Activated effector memory CD4-positive, alpha-beta T cell treated with Interleukin-2 at 50 U/mL for 16 hours (primary cell): ENCODE measurements at regions not wholly inside any gene's neighbourhood (a gene's known extent, or its start where the extent isn't known, plus 50 kb on each side); places are given as distances from the start of the nearest gene placed in this dataset.

ENCODE experiments used
- DNase-seq: peaks from one replicate; pipeline ENCODE4 v3.0.0-alpha.2; 2020

- no peak for DNase-seq
These were observed 255.8 kb downstream of the ANAPC1 start for GRCh38 chr2:111628221-111628620.

GRCh38 chr2:111629983-111630382 lies 254.0 kb downstream of the ANAPC1 start:
- no peak for DNase-seq

GRCh38 chr2:111632661-111633060 lies 251.3 kb downstream of the ANAPC1 start:
- no peak for DNase-seq

GRCh38 chr2:111633189-111633588 lies 250.8 kb downstream of the ANAPC1 start:
- no peak for DNase-seq

GRCh38 chr2:111633643-111634042 lies 250.3 kb downstream of the ANAPC1 start:
- DNase-seq, result no peak

GRCh38 chr2:111634050-111634794 lies 249.8 kb downstream of the ANAPC1 start:
- no peak for DNase-seq

GRCh38 chr2:111634995-111635538 lies 248.9 kb downstream of the ANAPC1 start:
- no peak for DNase-seq

GRCh38 chr2:111636905-111637304 lies 247.1 kb downstream of the ANAPC1 start:
- DNase-seq, result no peak

- DNase-seq, result no peak
These were observed 245.6 kb downstream of the ANAPC1 start for GRCh38 chr2:111638274-111638877.

- no peak for DNase-seq
These were observed 243.5 kb downstream of the ANAPC1 start for GRCh38 chr2:111640480-111640879.

GRCh38 chr2:111642586-111643327 lies 241.2 kb downstream of the ANAPC1 start:
- no peak for DNase-seq

GRCh38 chr2:111643759-111644158 lies 240.2 kb downstream of the ANAPC1 start:
- no peak for DNase-seq

- no peak for DNase-seq
These were observed 236.6 kb downstream of the ANAPC1 start for GRCh38 chr2:111647359-111647758.

GRCh38 chr2:111652038-111652437 lies 232.0 kb downstream of the ANAPC1 start:
- DNase-seq, result no peak

- DNase-seq, result no peak
These were observed 231.3 kb downstream of the ANAPC1 start for GRCh38 chr2:111652681-111653080.

GRCh38 chr2:111653103-111653624 lies 230.8 kb downstream of the ANAPC1 start:
- DNase-seq, result no peak

GRCh38 chr2:111653913-111654312 lies 230.1 kb downstream of the ANAPC1 start:
- DNase-seq, result no peak

GRCh38 chr2:111654829-111655228 lies 229.2 kb downstream of the ANAPC1 start:
- DNase-seq, result no peak

GRCh38 chr2:111656436-111656835 lies 227.6 kb downstream of the ANAPC1 start:
- DNase-seq, result no peak

- no peak for DNase-seq
These were observed 227.1 kb downstream of the ANAPC1 start for GRCh38 chr2:111656894-111657293.

GRCh38 chr2:111657351-111657975 lies 226.5 kb downstream of the ANAPC1 start:
- no peak for DNase-seq

- DNase-seq, result no peak
These were observed 224.3 kb downstream of the ANAPC1 start for GRCh38 chr2:111659361-111660333.
